ENCODE measurements at regions not wholly inside any gene's neighbourhood (a gene's known extent, or its start where the extent isn't known, plus 50 kb on each side); places are given as distances from the start of the nearest gene placed in this dataset.

- no peak overlapping the region for H3K4me3 Mint-ChIP-seq
- H3K9me3 Mint-ChIP-seq: no peaks in the 10 kb centered on the region
- CTCF ChIA-PET: no interaction called here
- no peaks in the 10 kb centered on the region for H3K36me3 Mint-ChIP-seq
- H3K27ac Mint-ChIP-seq: no peak overlapping the region
- no peaks in the 10 kb centered on the region for H3K4me1 Mint-ChIP-seq
- no peak for DNase-seq
- H3K27me3 Mint-ChIP-seq: no peaks in the 10 kb centered on the region
Observed at GRCh38 chr7:81527651-81528050, 242.2 kb downstream of the HGF start.

- H3K27ac Mint-ChIP-seq: no peak overlapping the region
- no peaks in the 10 kb centered on the region for H3K9me3 Mint-ChIP-seq
- no peaks in the 10 kb centered on the region for H3K4me1 Mint-ChIP-seq
- no peaks in the 10 kb centered on the region for H3K27me3 Mint-ChIP-seq
- no peaks in the 10 kb centered on the region for H3K36me3 Mint-ChIP-seq
- no peak for DNase-seq
- no peak overlapping the region for H3K4me3 Mint-ChIP-seq
- CTCF ChIA-PET: no interaction called here
Observed at GRCh38 chr7:81526971-81527370, 242.9 kb downstream of the HGF start.

- Mint-ChIP-seq H3K27ac (no peak overlapping the region), H3K36me3 (no peaks in the 10 kb centered on the region), H3K4me1 (no peaks in the 10 kb centered on the region), H3K4me3 (no peak overlapping the region), H3K9me3 (no peaks in the 10 kb centered on the region), H3K27me3 (no peaks in the 10 kb centered on the region)
- CTCF ChIA-PET: no interaction called here
- no peak for DNase-seq
Observed at GRCh38 chr7:81525841-81526240, 244.0 kb downstream of the HGF start.

- Mint-ChIP-seq H3K9me3 (no peaks in the 10 kb centered on the region), H3K27me3 (no peaks in the 10 kb centered on the region), H3K4me1 (no peaks in the 10 kb centered on the region), H3K27ac (no peak overlapping the region), H3K36me3 (no peaks in the 10 kb centered on the region), H3K4me3 (no peak overlapping the region)
- no peak for DNase-seq
- CTCF ChIA-PET: no interaction called here
Observed at GRCh38 chr7:81519886-81520285, 250.0 kb downstream of the HGF start.

- Mint-ChIP-seq H3K9me3 (no peaks in the 10 kb centered on the region), H3K4me1 (no peaks in the 10 kb centered on the region), H3K27ac (no peak overlapping the region), H3K36me3 (no peaks in the 10 kb centered on the region), H3K4me3 (no peak overlapping the region), H3K27me3 (no peaks in the 10 kb centered on the region)
- CTCF ChIA-PET: no interaction called here
- DNase-seq: no peak
Observed at GRCh38 chr7:81516898-81517297, 252.9 kb downstream of the HGF start.

- Mint-ChIP-seq H3K27me3 (no peaks in the 10 kb centered on the region), H3K36me3 (no peaks in the 10 kb centered on the region), H3K4me1 (no peaks in the 10 kb centered on the region), H3K9me3 (no peaks in the 10 kb centered on the region), H3K4me3 (no peak overlapping the region), H3K27ac (no peak overlapping the region)
- no peak for DNase-seq
- CTCF ChIA-PET: no interaction called here
Observed at GRCh38 chr7:81515009-81515408, 254.8 kb downstream of the HGF start.

- H3K36me3 Mint-ChIP-seq: no peaks in the 10 kb centered on the region
- H3K27ac Mint-ChIP-seq: no peak overlapping the region
- H3K27me3 Mint-ChIP-seq: no peaks in the 10 kb centered on the region
- CTCF ChIA-PET: no interaction called here
- DNase-seq: no peak
- H3K4me3 Mint-ChIP-seq: no peak overlapping the region
- no peaks in the 10 kb centered on the region for H3K4me1 Mint-ChIP-seq
- no peaks in the 10 kb centered on the region for H3K9me3 Mint-ChIP-seq
Observed at GRCh38 chr7:81514546-81514945, 255.3 kb downstream of the HGF start.

- CTCF ChIA-PET: no interaction called here
- H3K9me3 Mint-ChIP-seq: no peaks in the 10 kb centered on the region
- H3K4me1 Mint-ChIP-seq: no peaks in the 10 kb centered on the region
- no peaks in the 10 kb centered on the region for H3K36me3 Mint-ChIP-seq
- no peak for DNase-seq
- no peaks in the 10 kb centered on the region for H3K27me3 Mint-ChIP-seq
- H3K27ac Mint-ChIP-seq: no peak overlapping the region
- H3K4me3 Mint-ChIP-seq: no peak overlapping the region
Observed at GRCh38 chr7:81510122-81510521, 259.7 kb downstream of the HGF start.

GRCh38 chr7:81507221-81507620 lies 262.6 kb downstream of the HGF start:
- Mint-ChIP-seq H3K27ac (no peak overlapping the region), H3K4me3 (no peak overlapping the region)
- CTCF ChIA-PET: no interaction called here

GRCh38 chr7:81506609-81507008 lies 263.2 kb downstream of the HGF start:
- no peaks in the 10 kb centered on the region for H3K4me1 Mint-ChIP-seq
- CTCF ChIA-PET: no interaction called here
- H3K4me3 Mint-ChIP-seq: no peak overlapping the region
- no peaks in the 10 kb centered on the region for H3K36me3 Mint-ChIP-seq
- H3K27me3 Mint-ChIP-seq: no peaks in the 10 kb centered on the region
- no peak for DNase-seq
- no peak overlapping the region for H3K27ac Mint-ChIP-seq
- no peaks in the 10 kb centered on the region for H3K9me3 Mint-ChIP-seq

More at GRCh38 chr7:81507221-81507620, 262.6 kb downstream of the HGF start:
- no peaks in the 10 kb centered on the region for H3K9me3 Mint-ChIP-seq
- DNase-seq: no peak
- H3K36me3 Mint-ChIP-seq: no peaks in the 10 kb centered on the region
- H3K27me3 Mint-ChIP-seq: no peaks in the 10 kb centered on the region
- H3K4me1 Mint-ChIP-seq: no peaks in the 10 kb centered on the region

GRCh38 chr7:81503771-81504170 lies 266.1 kb downstream of the HGF start:
- Mint-ChIP-seq H3K36me3 (no peaks in the 10 kb centered on the region), H3K27me3 (no peaks in the 10 kb centered on the region)
- CTCF ChIA-PET: no interaction called here

GRCh38 chr7:81503336-81503735 lies 266.5 kb downstream of the HGF start:
- Mint-ChIP-seq H3K4me3 (no peak overlapping the region), H3K36me3 (no peaks in the 10 kb centered on the region), H3K27ac (no peak overlapping the region), H3K9me3 (no peaks in the 10 kb centered on the region), H3K27me3 (no peaks in the 10 kb centered on the region), H3K4me1 (no peaks in the 10 kb centered on the region)
- CTCF ChIA-PET: no interaction called here
- no peak for DNase-seq

More at GRCh38 chr7:81503771-81504170, 266.1 kb downstream of the HGF start:
- Mint-ChIP-seq H3K4me3 (no peak overlapping the region), H3K27ac (no peak overlapping the region), H3K9me3 (no peaks in the 10 kb centered on the region), H3K4me1 (no peaks in the 10 kb centered on the region)
- DNase-seq: no peak

- DNase-seq: no peak
- Mint-ChIP-seq H3K4me1 (no peaks in the 10 kb centered on the region), H3K9me3 (no peaks in the 10 kb centered on the region), H3K27me3 (no peaks in the 10 kb centered on the region), H3K4me3 (no peak overlapping the region), H3K36me3 (no peaks in the 10 kb centered on the region), H3K27ac (no peak overlapping the region)
- CTCF ChIA-PET: interaction anchor here (0.7 kb wide), 1 partner anchor 613 kb away, joined by 3 read pairs; no protein-coding TSS in a partner anchor
Observed at GRCh38 chr7:81501220-81501619, 268.6 kb downstream of the HGF start.

- Mint-ChIP-seq H3K36me3 (no peaks in the 10 kb centered on the region), H3K4me1 (no peaks in the 10 kb centered on the region), H3K27me3 (no peaks in the 10 kb centered on the region), H3K9me3 (no peaks in the 10 kb centered on the region), H3K4me3 (no peak overlapping the region), H3K27ac (no peak overlapping the region)
- no peak for DNase-seq
- CTCF ChIA-PET: interaction anchor here (0.7 to 1.0 kb wide), 2 partner anchors 16 to 613 kb away, joined by 3 read pairs; no protein-coding TSS in a partner anchor
Observed at GRCh38 chr7:81500631-81501030, 269.2 kb downstream of the HGF start.

- H3K36me3 Mint-ChIP-seq: no peaks in the 10 kb centered on the region
- DNase-seq: no peak
- CTCF ChIA-PET: no interaction called here
- no peak overlapping the region for H3K27ac Mint-ChIP-seq
- no peak overlapping the region for H3K4me3 Mint-ChIP-seq
- no peaks in the 10 kb centered on the region for H3K27me3 Mint-ChIP-seq
- no peaks in the 10 kb centered on the region for H3K9me3 Mint-ChIP-seq
- H3K4me1 Mint-ChIP-seq: no peaks in the 10 kb centered on the region
Observed at GRCh38 chr7:81499262-81500116, 270.4 kb downstream of the HGF start.
